Adrenal gland (tissue), 9 donors: ENCODE measurements at regions not wholly inside any gene's neighbourhood (a gene's known extent, or its start where the extent isn't known, plus 50 kb on each side); places are given as distances from the start of the nearest gene placed in this dataset.

Experiments used
- DNase-seq, 7 donors: peaks; one replicate each; pipeline ENCODE4 v3.0.0-alpha.2; 2019 to 2020
- H3K27ac ChIP-seq, 5 donors: fragments of 200-600 bp; sonication (generic) in 4 of 5; 1 replicate in 3 of 5; 2 replicates in 2 of 5; pipeline versions ENCODE4 v1.5.1 to v1.8.0; 2016 to 2020; ENCODE audit warnings: mild to moderate bottlenecking in 1 of 5
- H3K27me3 ChIP-seq: fragments of 200-600 bp; 2 replicates; pipeline ENCODE4 v1.8.0; 2021
- H3K36me3 ChIP-seq, 2 donors: fragments of 200-600 bp; replicated peaks in 1 of 2; 1 replicate in 1 of 2; 2 replicates in 1 of 2; pipeline versions ENCODE4 v1.5.1 to v1.8.0; 2018 to 2022
- H3K4me1 ChIP-seq, 2 donors: fragments of 200-600 bp; replicated peaks in 1 of 2; 1 replicate in 1 of 2; 2 replicates in 1 of 2; pipeline versions ENCODE4 v1.5.1 to v1.8.0; 2018 to 2021
- H3K4me3 ChIP-seq, 4 donors: fragments of 200-600 bp; sonication (generic) in 3 of 4; one replicate each; pipeline ENCODE4 v1.5.1; 2016 to 2018
- H3K9me3 ChIP-seq, 3 donors: fragments of 200-600 bp; sonication (generic) in 1 of 3; replicated peaks in 1 of 3; 1 replicate in 2 of 3; 2 replicates in 1 of 3; pipeline versions ENCODE4 v1.5.1 to v1.8.0; 2016 to 2021
- POLR2A ChIP-seq, 2 donors: fragments of 450-650 bp; IDR thresholded peaks; one replicate each; pipeline ENCODE4 v1.6.1; 2017; ENCODE audit warnings: antibody characterized with exemption in 2 of 2, mild to moderate bottlenecking in 2 of 2, moderate library complexity in 1 of 2
- WGBS, 4 donors: extraction: QIAGEN DNeasy Blood & Tissue Kit in 2 of 4; methylation state at CpG; one replicate each; pipeline versions ENCODE4 v1.1.5 to v1.1.7; 2013 to 2017; 5-methylcytosine and 5-hydroxymethylcytosine counted together
- intact Hi-C, 2 donors: fragments of 100-400 bp; cut with DNase I; formaldehyde crosslinking; loops; one replicate each; pipeline versions ENCODE4 v1.14.1 to v1.15.0; 2022 to 2023
- TF ChIP-seq, protein P1 (sequence below), 6 experiments: fragments of 450-650 bp in 4 of 6; fragments of 200-600 bp in 2 of 6; sonication (generic) in 1 of 6; IDR thresholded peaks; 1 replicate in 5 of 6; 2 replicates in 1 of 6; pipeline versions ENCODE4 v1.5.1 to v1.8.0; 2016 to 2021; ENCODE audit warnings: antibody characterized with exemption in 6 of 6, mild to moderate bottlenecking in 2 of 6, moderate library complexity in 1 of 6
- donor health status: healthy with polysubstance abuse.
- donor health status: Bipolar disorder and iron deficiency.
- donor health status: DM: yes; HTN: yes; CAD: no.
- donor health status: DM: no; HTN: no; CAD: no.
- donor health status: DM: no; HTN: no; CAD: no.

DNA sequence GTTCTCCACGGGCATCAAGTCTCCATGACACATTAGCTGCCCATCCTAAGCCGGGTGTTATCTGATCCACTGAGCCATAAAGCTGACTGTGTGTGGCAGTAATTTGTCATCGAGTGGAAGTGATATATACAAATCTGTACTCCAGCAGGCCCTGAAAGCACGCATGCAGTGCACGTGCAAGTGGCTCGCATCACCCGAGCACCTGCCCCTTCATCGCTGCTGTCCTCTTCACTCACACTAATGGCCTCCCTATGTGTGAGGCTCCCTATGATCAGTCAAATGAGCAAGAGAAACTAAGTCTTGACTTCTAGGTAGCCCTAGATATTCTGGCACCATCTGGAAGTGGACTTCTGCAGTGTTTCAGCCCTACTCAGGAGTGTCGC lies 248.6 kb downstream of the MATN1 start:
- TF ChIP-seq, protein P1, sequence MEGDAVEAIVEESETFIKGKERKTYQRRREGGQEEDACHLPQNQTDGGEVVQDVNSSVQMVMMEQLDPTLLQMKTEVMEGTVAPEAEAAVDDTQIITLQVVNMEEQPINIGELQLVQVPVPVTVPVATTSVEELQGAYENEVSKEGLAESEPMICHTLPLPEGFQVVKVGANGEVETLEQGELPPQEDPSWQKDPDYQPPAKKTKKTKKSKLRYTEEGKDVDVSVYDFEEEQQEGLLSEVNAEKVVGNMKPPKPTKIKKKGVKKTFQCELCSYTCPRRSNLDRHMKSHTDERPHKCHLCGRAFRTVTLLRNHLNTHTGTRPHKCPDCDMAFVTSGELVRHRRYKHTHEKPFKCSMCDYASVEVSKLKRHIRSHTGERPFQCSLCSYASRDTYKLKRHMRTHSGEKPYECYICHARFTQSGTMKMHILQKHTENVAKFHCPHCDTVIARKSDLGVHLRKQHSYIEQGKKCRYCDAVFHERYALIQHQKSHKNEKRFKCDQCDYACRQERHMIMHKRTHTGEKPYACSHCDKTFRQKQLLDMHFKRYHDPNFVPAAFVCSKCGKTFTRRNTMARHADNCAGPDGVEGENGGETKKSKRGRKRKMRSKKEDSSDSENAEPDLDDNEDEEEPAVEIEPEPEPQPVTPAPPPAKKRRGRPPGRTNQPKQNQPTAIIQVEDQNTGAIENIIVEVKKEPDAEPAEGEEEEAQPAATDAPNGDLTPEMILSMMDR (IDR thresholded peaks at IDR 0.05): no peak
- TF ChIP-seq POLR2A (IDR thresholded peaks at IDR 0.05): no peak
- Histone ChIP-seq H3K4me3 (no peak overlapping the region), H3K36me3 (no peaks in the 10 kb centered on the region), H3K27me3 (no peaks in the 10 kb centered on the region), H3K4me1 (no peaks in the 10 kb centered on the region), H3K9me3 (no peaks in the 10 kb centered on the region), H3K27ac (no peak overlapping the region)
- intact Hi-C loops: no loop called here
- DNase-seq: peak in 2 of 7 donors; percentile 1 to 41
- 75 to 87% (median 79%) methylated on average over 5 to 9 of the region's 9 CpGs for WGBS, 4 donors

DNA sequence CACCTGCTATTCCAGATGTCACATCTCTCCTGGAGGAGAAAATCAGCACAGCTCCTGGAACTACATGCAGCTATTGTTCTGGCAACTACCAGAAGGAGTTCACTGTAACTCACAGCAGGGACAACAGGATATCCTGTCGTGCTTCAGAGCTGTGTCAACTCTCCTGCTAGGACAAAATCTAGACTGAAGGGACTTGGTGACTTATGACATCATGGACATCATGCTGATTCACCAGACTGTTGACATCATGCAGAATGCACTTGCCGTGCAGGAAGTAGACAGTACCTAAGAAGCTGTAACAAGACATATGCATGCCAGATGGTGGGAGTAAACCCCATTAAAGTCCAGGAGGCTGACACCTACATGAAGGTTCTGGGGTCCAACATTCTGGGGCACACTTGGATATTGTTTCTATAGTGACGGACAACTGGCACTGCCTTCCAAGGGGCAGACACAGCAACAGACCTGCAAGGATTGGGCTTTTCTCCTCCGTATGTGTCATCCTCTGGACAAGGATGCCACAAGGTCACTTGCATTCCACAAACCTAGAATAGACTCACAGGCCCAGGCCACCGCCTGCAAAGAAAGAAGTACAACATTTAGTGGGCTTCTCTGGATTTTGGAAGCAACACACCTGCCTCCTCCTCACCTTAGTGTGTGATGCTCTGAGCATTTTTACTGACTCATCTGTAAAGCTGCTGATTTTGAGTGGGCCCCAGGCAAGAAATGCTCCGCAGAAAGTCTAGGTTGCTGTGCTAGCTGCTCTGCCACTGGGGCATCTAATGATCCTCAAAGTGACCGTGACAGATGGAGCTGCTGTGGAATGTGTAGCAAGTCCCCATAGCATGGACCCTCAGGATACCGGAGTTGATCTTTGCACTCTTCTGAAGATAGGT lies 249.2 kb downstream of the MATN1 start:
- Histone ChIP-seq H3K4me3 (no peak overlapping the region), H3K27ac (no peak overlapping the region), H3K9me3 (no peaks in the 10 kb centered on the region), H3K4me1 (no peaks in the 10 kb centered on the region), H3K27me3 (no peaks in the 10 kb centered on the region), H3K36me3 (no peaks in the 10 kb centered on the region)
- intact Hi-C loops: no loop called here
- WGBS, 4 donors: 67 to 82% (median 72%) methylated on average over 8 of the region's 8 CpGs
- DNase-seq: peak in 2 of 7 donors; percentile 2 to 23
- TF ChIP-seq POLR2A (IDR thresholded peaks at IDR 0.05): no peak
- TF ChIP-seq, protein P1 (IDR thresholded peaks at IDR 0.05): no peak

DNA sequence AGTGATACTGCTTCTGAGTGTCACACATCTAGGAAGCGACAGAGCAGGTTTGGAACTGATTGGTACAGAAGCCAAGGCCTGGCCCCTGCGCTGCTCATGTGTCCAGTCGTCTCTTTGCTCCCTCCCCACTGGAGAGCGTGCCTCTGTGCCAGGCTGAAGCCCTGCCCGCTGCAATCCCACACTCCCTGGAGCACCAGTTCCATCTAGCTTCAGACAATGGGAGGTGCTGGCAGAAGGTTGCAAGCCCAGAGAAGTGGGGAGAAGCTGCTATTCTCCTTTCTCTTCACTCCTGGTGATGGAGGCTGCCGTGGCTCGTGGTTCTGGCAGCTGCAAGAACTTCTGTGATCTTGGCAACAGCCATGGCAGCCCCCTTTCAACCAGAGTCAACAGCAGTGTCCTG lies 250.9 kb downstream of the MATN1 start:
- TF ChIP-seq, protein P1 (IDR thresholded peaks at IDR 0.05): no peak
- TF ChIP-seq POLR2A (IDR thresholded peaks at IDR 0.05): no peak
- Histone ChIP-seq H3K4me3 (no peak overlapping the region), H3K4me1 (no peaks in the 10 kb centered on the region), H3K27ac (no peak overlapping the region), H3K27me3 (no peaks in the 10 kb centered on the region), H3K36me3 (no peaks in the 10 kb centered on the region), H3K9me3 (no peaks in the 10 kb centered on the region)
- WGBS, 4 donors: 74 to 83% (median 75%) methylated on average over 7 of the region's 7 CpGs; no CpG with 5 or more reads in 1 of the 4 donors
- no peak for DNase-seq
- intact Hi-C loops: no loop called here

DNA sequence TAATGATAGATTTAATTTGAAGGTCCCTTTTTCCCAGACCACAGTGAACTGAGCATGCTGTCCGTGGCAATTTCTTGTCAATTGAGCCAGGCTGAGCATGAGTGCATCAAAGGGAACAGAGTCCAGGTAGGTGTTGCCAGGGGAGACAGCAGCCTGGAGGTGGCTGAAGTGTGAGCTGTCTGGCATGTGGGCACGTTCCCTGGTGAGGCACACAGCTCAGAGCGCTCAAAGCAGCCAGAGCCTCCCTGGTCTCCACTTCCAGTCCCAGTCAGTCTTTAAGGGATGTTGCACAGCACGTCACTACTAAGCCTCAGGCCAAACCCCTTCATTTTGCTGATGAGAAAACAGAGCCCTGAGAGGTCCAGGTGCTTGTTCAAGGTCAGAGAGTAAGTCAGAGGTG lies 251.4 kb downstream of the MATN1 start:
- no peak for TF ChIP-seq POLR2A (IDR thresholded peaks at IDR 0.05)
- no peaks in the 10 kb centered on the region for H3K36me3 ChIP-seq
- no peak overlapping the region for H3K27ac ChIP-seq
- H3K4me1 ChIP-seq: no peaks in the 10 kb centered on the region
- no peaks in the 10 kb centered on the region for H3K9me3 ChIP-seq
- no peak overlapping the region for H3K4me3 ChIP-seq
- WGBS, 4 donors: 73 to 83% (median 80%) methylated on average over 4 of the region's 4 CpGs
- H3K27me3 ChIP-seq: no peaks in the 10 kb centered on the region
- DNase-seq: peak in 1 of 7 donors; percentile 53
- intact Hi-C loops: no loop called here

DNA sequence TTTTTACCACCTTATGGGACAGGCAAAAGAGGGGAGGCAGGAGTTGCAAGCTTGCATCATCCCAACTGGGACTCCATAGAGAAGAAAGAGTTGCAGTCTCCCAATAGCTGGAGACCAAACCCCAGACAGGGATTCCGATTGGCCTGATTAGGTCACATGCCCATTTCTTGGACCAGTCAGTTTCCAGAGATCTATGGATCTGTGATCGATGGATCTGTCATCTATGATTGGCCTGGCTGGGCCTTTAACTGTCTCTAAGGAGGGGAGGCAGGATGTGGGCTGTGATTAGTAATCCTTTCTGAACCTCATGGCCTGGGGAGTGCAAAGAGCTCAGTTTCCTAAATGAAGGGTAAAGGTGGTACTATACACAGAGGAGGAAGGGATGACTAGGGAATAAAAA lies 252.1 kb downstream of the MATN1 start:
- TF ChIP-seq, protein P1 (IDR thresholded peaks at IDR 0.05): no peak
- no peak for TF ChIP-seq POLR2A (IDR thresholded peaks at IDR 0.05)
- no peaks in the 10 kb centered on the region for H3K36me3 ChIP-seq
- no peaks in the 10 kb centered on the region for H3K4me1 ChIP-seq
- intact Hi-C loops: no loop called here
- WGBS, 4 donors: 80 to 93% (median 90%) methylated on average over 1 to 2 of the region's 2 CpGs
- H3K9me3 ChIP-seq: no peaks in the 10 kb centered on the region
- H3K4me3 ChIP-seq: no peak overlapping the region
- H3K27me3 ChIP-seq: no peaks in the 10 kb centered on the region
- no peak overlapping the region for H3K27ac ChIP-seq
- no peak for DNase-seq
